Skeletal muscle satellite cell (primary cell): ENCODE measurements at regions not wholly inside any gene's neighbourhood (a gene's known extent, or its start where the extent isn't known, plus 50 kb on each side); places are given as distances from the start of the nearest gene placed in this dataset.

Experiments used
- H3K27me3 ChIP-seq: 2 replicates; pipeline ENCODE4 v1.7.0; 2013; ENCODE audit warnings: low read length; ENCODE audit not compliant: control insufficient read depth, insufficient read depth
- H3K36me3 ChIP-seq: 2 replicates; pipeline ENCODE4 v1.7.0; 2013; ENCODE audit warnings: mild to moderate bottlenecking, control low read depth, low read length; ENCODE audit not compliant: insufficient read depth
- H3K4me1 ChIP-seq: 2 replicates; pipeline ENCODE4 v1.7.0; 2013; ENCODE audit warnings: low read length; ENCODE audit not compliant: control insufficient read depth, insufficient read depth
- H3K4me2 ChIP-seq: 2 replicates; pipeline ENCODE4 v1.7.0; 2013; ENCODE audit warnings: mild to moderate bottlenecking, low read length
- H3K4me3 ChIP-seq: 2 replicates; pipeline ENCODE4 v1.7.0; 2013; ENCODE audit warnings: low read length
- H3K9ac ChIP-seq: 2 replicates; pipeline ENCODE4 v1.7.0; 2013; ENCODE audit warnings: mild to moderate bottlenecking, low read depth, low read length, moderate library complexity
- H3K9me3 ChIP-seq: replicated peaks from 2 replicates; pipeline ENCODE4 v1.7.0; 2013; ENCODE audit warnings: mild to moderate bottlenecking, control low read depth, low read length

GRCh38 chr20:39795401-39796272, 833.5 kb downstream of the DHX35 start:
- Histone ChIP-seq H3K9me3 (no peaks in the 10 kb centered on the region), H3K9ac (no peak overlapping the region), H3K4me2 (no peak overlapping the region), H3K4me3 (no peak overlapping the region), H3K4me1 (peaks cover 7% of the 10 kb centered on the region), H3K27me3 (no peaks in the 10 kb centered on the region), H3K36me3 (no peaks in the 10 kb centered on the region)

- no peak overlapping the region for H3K4me2 ChIP-seq
- no peak overlapping the region for H3K9ac ChIP-seq
- H3K36me3 ChIP-seq, result no peaks in the 10 kb centered on the region
- no peaks in the 10 kb centered on the region for H3K9me3 ChIP-seq
- no peaks in the 10 kb centered on the region for H3K27me3 ChIP-seq
- H3K4me3 ChIP-seq, result no peak overlapping the region
- H3K4me1 ChIP-seq, result no peaks in the 10 kb centered on the region
Measured at GRCh38 chr20:39792334-39792733, 830.2 kb downstream of the DHX35 start.

- Histone ChIP-seq H3K36me3 (no peaks in the 10 kb centered on the region), H3K9me3 (no peaks in the 10 kb centered on the region), H3K4me1 (no peaks in the 10 kb centered on the region), H3K9ac (no peak overlapping the region), H3K4me2 (no peak overlapping the region), H3K27me3 (no peaks in the 10 kb centered on the region), H3K4me3 (no peak overlapping the region)
Measured at GRCh38 chr20:39789411-39789810, 827.3 kb downstream of the DHX35 start.

GRCh38 chr20:39785252-39785917, 823.2 kb downstream of the DHX35 start:
- Histone ChIP-seq H3K4me2 (no peak overlapping the region), H3K4me3 (no peak overlapping the region), H3K9me3 (no peaks in the 10 kb centered on the region), H3K4me1 (no peaks in the 10 kb centered on the region), H3K36me3 (no peaks in the 10 kb centered on the region), H3K9ac (no peak overlapping the region), H3K27me3 (no peaks in the 10 kb centered on the region)

- H3K36me3 ChIP-seq, result no peaks in the 10 kb centered on the region
- H3K4me1 ChIP-seq, result no peaks in the 10 kb centered on the region
- no peaks in the 10 kb centered on the region for H3K27me3 ChIP-seq
- no peak overlapping the region for H3K9ac ChIP-seq
- no peak overlapping the region for H3K4me2 ChIP-seq
- H3K4me3 ChIP-seq, result no peak overlapping the region
- no peaks in the 10 kb centered on the region for H3K9me3 ChIP-seq
Measured at GRCh38 chr20:39784693-39785092, 822.5 kb downstream of the DHX35 start.

- H3K27me3 ChIP-seq, result no peaks in the 10 kb centered on the region
- no peaks in the 10 kb centered on the region for H3K9me3 ChIP-seq
- no peak overlapping the region for H3K4me2 ChIP-seq
- H3K4me1 ChIP-seq, result no peaks in the 10 kb centered on the region
- H3K9ac ChIP-seq, result no peak overlapping the region
- no peak overlapping the region for H3K4me3 ChIP-seq
- no peaks in the 10 kb centered on the region for H3K36me3 ChIP-seq
Measured at GRCh38 chr20:39778847-39779604, 816.9 kb downstream of the DHX35 start.

- Histone ChIP-seq H3K4me1 (no peaks in the 10 kb centered on the region), H3K36me3 (no peaks in the 10 kb centered on the region), H3K4me2 (no peak overlapping the region), H3K27me3 (no peaks in the 10 kb centered on the region), H3K9me3 (no peaks in the 10 kb centered on the region), H3K4me3 (no peak overlapping the region), H3K9ac (no peak overlapping the region)
Measured at GRCh38 chr20:39778431-39778830, 816.3 kb downstream of the DHX35 start.

GRCh38 chr20:39777610-39778009, 815.5 kb downstream of the DHX35 start:
- Histone ChIP-seq H3K36me3 (no peaks in the 10 kb centered on the region), H3K4me1 (no peaks in the 10 kb centered on the region), H3K9ac (no peak overlapping the region), H3K27me3 (no peaks in the 10 kb centered on the region), H3K4me3 (no peak overlapping the region), H3K4me2 (no peak overlapping the region), H3K9me3 (no peaks in the 10 kb centered on the region)

GRCh38 chr20:39775110-39775509, 813.0 kb downstream of the DHX35 start:
- no peak overlapping the region for H3K4me3 ChIP-seq
- no peaks in the 10 kb centered on the region for H3K36me3 ChIP-seq
- no peak overlapping the region for H3K4me2 ChIP-seq
- no peaks in the 10 kb centered on the region for H3K4me1 ChIP-seq
- no peaks in the 10 kb centered on the region for H3K27me3 ChIP-seq
- no peaks in the 10 kb centered on the region for H3K9me3 ChIP-seq
- no peak overlapping the region for H3K9ac ChIP-seq

- Histone ChIP-seq H3K4me2 (no peak overlapping the region), H3K36me3 (no peaks in the 10 kb centered on the region), H3K27me3 (no peaks in the 10 kb centered on the region), H3K4me1 (no peaks in the 10 kb centered on the region), H3K9ac (no peak overlapping the region), H3K4me3 (no peak overlapping the region), H3K9me3 (no peaks in the 10 kb centered on the region)
Measured at GRCh38 chr20:39773380-39774000, 811.3 kb downstream of the DHX35 start.

- no peak overlapping the region for H3K4me2 ChIP-seq
- no peaks in the 10 kb centered on the region for H3K9me3 ChIP-seq
- no peak overlapping the region for H3K4me3 ChIP-seq
- no peaks in the 10 kb centered on the region for H3K36me3 ChIP-seq
- no peak overlapping the region for H3K9ac ChIP-seq
- H3K27me3 ChIP-seq, result no peaks in the 10 kb centered on the region
- H3K4me1 ChIP-seq, result no peaks in the 10 kb centered on the region
Measured at GRCh38 chr20:39767352-39767751, 805.2 kb downstream of the DHX35 start.
